DOHH2 (cell line): ENCODE measurements at regions not wholly inside any gene's neighbourhood (a gene's known extent, or its start where the extent isn't known, plus 50 kb on each side); places are given as distances from the start of the nearest gene placed in this dataset.

Source experiments
- EZH2phosphoT487 ChIP-seq: fragments of 200-600 bp; sonication (generic); IDR thresholded peaks from 2 replicates; pipeline ENCODE4 v1.6.1; 2017; ENCODE audit warnings: borderline replicate concordance, mild to moderate bottlenecking, antibody characterized with exemption, low read length, moderate library complexity, mixed read lengths
- TF ChIP-seq, protein P1 (sequence below): fragments of 200-600 bp; sonication (generic); IDR thresholded peaks from one replicate; pipeline ENCODE4 v1.5.1; 2014; ENCODE audit warnings: antibody characterized with exemption, mild to moderate bottlenecking, low read depth, low read length; ENCODE audit not compliant: poor library complexity, severe bottlenecking

DNA sequence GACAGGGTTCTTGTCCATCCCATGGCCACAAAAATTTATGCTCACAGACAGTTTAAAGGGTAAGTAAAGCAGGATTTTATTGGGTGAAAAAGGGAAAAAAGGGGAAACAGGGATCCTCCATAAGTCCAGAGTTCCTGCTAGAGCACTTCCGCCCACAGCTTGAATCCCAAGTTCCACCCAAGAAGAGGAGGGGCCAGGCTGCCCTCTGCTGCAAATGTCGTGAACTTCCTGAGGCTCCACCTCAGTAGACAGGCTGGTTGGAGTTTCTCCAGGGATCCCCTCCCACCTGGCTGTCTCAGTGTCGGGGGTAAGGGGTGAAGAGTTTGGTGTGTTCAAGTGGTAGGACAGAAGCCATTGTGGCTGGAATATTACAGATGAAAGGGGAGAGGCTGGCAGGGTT, 275.0 kb upstream of the SGCD start:
- TF ChIP-seq, protein P1, sequence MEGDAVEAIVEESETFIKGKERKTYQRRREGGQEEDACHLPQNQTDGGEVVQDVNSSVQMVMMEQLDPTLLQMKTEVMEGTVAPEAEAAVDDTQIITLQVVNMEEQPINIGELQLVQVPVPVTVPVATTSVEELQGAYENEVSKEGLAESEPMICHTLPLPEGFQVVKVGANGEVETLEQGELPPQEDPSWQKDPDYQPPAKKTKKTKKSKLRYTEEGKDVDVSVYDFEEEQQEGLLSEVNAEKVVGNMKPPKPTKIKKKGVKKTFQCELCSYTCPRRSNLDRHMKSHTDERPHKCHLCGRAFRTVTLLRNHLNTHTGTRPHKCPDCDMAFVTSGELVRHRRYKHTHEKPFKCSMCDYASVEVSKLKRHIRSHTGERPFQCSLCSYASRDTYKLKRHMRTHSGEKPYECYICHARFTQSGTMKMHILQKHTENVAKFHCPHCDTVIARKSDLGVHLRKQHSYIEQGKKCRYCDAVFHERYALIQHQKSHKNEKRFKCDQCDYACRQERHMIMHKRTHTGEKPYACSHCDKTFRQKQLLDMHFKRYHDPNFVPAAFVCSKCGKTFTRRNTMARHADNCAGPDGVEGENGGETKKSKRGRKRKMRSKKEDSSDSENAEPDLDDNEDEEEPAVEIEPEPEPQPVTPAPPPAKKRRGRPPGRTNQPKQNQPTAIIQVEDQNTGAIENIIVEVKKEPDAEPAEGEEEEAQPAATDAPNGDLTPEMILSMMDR, result no peak
- no peak for TF ChIP-seq EZH2phosphoT487
